Mucosa of descending colon (tissue), 3 donors: ENCODE measurements at regions not wholly inside any gene's neighbourhood (a gene's known extent, or its start where the extent isn't known, plus 50 kb on each side); places are given as distances from the start of the nearest gene placed in this dataset.

Source experiments
- ATAC-seq: fragments of 200-7000 bp; cut with Tn5 transposase; one replicate; pipeline ENCODE4 v1.9.1; 2020; ENCODE audit warnings: mild to moderate bottlenecking, moderate library complexity
- DNase-seq, 3 donors: peaks; one replicate each; pipeline ENCODE4 v3.0.0-alpha.2; 2020
- H3K36me3 ChIP-seq: fragments of 200-600 bp; one replicate; pipeline ENCODE4 v1.8.0; 2021; ENCODE audit warnings: low read depth, mild to moderate bottlenecking
- H3K4me1 ChIP-seq: fragments of 200-600 bp; one replicate; pipeline ENCODE4 v1.8.0; 2021; ENCODE audit warnings: low read depth, mild to moderate bottlenecking
- H3K4me3 ChIP-seq: fragments of 200-600 bp; one replicate; pipeline ENCODE4 v1.8.0; 2021; ENCODE audit warnings: mild to moderate bottlenecking
- H3K9me3 ChIP-seq: fragments of 200-600 bp; one replicate; pipeline ENCODE4 v1.8.0; 2021; ENCODE audit warnings: mild to moderate bottlenecking
- intact Hi-C, 2 donors: fragments of 100-400 bp; cut with DNase I in 1 of 2; cut with micrococcal nuclease in 1 of 2; formaldehyde crosslinking; loops; one replicate each; pipeline versions ENCODE4 v1.11.0 to v1.11.1; 2022; cut with DNase I, micrococcal nuclease
- TF ChIP-seq, protein P1 (sequence below): fragments of 200-600 bp; IDR thresholded peaks from one replicate; pipeline ENCODE4 v1.8.0; 2022; ENCODE audit warnings: antibody characterized with exemption, mild to moderate bottlenecking
- donor health status: DM: no; HTN: no; CAD: no; lungs with moderate emphysema.
- donor health status: DM: no; HTN: no; CAD: no.
- donor health status: DM: no; HTN: yes; CAD: no.

DNA sequence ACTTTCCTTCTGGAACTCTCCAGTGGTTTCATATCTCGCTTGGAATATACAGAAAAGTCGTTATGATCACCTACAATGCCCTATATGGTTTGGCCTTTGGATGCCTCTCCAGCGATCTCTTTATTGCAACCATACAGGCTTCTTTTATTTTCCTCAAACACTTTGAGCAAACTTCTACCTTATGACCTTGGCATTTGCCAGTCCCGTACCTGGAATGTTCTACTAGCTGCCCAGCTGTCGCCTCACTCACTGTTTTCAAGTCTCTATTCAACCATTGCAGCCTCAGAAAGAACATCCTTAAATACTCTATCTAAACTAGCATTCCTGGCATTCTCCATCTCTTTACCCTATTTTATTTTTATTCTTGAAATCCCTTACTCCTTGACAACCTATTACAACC is 50.4 kb upstream of the NEDD9 start:
- no peaks in the 10 kb centered on the region for H3K9me3 ChIP-seq
- peaks cover 36% of the 10 kb centered on the region for H3K4me1 ChIP-seq
- ATAC-seq, result peak; percentile 70
- intact Hi-C loops, result no loop called here
- DNase-seq, result peak in 1 of 3 donors; percentile 56
- no peaks in the 10 kb centered on the region for H3K36me3 ChIP-seq
- TF ChIP-seq, protein P1, sequence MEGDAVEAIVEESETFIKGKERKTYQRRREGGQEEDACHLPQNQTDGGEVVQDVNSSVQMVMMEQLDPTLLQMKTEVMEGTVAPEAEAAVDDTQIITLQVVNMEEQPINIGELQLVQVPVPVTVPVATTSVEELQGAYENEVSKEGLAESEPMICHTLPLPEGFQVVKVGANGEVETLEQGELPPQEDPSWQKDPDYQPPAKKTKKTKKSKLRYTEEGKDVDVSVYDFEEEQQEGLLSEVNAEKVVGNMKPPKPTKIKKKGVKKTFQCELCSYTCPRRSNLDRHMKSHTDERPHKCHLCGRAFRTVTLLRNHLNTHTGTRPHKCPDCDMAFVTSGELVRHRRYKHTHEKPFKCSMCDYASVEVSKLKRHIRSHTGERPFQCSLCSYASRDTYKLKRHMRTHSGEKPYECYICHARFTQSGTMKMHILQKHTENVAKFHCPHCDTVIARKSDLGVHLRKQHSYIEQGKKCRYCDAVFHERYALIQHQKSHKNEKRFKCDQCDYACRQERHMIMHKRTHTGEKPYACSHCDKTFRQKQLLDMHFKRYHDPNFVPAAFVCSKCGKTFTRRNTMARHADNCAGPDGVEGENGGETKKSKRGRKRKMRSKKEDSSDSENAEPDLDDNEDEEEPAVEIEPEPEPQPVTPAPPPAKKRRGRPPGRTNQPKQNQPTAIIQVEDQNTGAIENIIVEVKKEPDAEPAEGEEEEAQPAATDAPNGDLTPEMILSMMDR, result no peak
- H3K4me3 ChIP-seq, result no peak overlapping the region
